OCI-LY1 (cell line): ENCODE measurements at regions not wholly inside any gene's neighbourhood (a gene's known extent, or its start where the extent isn't known, plus 50 kb on each side); places are given as distances from the start of the nearest gene placed in this dataset.

Experiments used
- CTCF ChIP-seq: fragments of 200-600 bp; sonication (generic), shearing (Covaris generic); IDR thresholded peaks from 2 replicates; pipeline ENCODE4 v1.5.1; 2017; ENCODE audit warnings: mild to moderate bottlenecking, antibody characterized with exemption, low read length, moderate library complexity, mixed read lengths
- EZH2 ChIP-seq: fragments of 200-600 bp; sonication (generic), shearing (Covaris generic); IDR thresholded peaks from 2 replicates; pipeline ENCODE4 v1.8.0; 2017; ENCODE audit warnings: borderline replicate concordance, mixed run types, mild to moderate bottlenecking, antibody characterized with exemption, low read length, moderate library complexity, mixed read lengths

GRCh38 chr1:245091171-245091621 lies 63.6 kb upstream of the KIF26B start:
- TF ChIP-seq EZH2 (no peak), CTCF (no peak)
